ENCODE measurements at regions not wholly inside any gene's neighbourhood (a gene's known extent, or its start where the extent isn't known, plus 50 kb on each side); places are given as distances from the start of the nearest gene placed in this dataset.

DNA sequence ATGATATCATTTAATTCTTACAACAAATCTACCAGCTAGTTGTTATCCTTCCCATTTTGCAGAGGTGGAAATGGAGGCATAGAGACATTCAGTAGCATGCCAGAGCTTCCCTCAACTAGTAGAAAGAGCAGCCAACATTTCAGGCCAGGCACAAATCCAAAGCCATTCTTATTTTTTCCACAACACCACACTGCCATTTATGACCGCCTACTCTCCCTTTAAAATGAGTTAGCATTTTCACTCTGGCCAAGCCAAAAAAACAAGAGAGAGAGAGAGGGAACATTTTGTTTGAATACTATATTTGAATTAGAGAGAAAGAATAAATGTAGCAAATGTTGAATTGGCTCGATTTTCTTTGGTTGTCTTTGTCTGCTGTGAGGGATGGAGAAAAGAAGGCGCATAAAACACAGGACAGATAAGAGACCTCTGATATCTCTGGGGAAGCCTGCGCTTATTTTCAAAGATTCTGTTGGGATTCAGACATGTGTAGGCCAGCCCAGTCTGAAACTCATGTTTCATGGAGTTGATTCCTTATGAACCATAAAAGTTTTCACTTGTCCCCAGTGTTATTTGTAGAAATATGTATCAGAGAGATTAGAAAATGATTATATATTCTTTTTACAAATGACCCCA is 265.7 kb downstream of the RAB28 start:
- Histone ChIP-seq H4K20me1 (ENCODE audit: insufficient read depth, low read length) (no peaks in the 10 kb centered on the region), H3K4me3 (replicated peaks in 1 of 3; ENCODE audit: insufficient read depth in 1 of 3, low read depth in 2 of 3, low read length in 3 of 3) (no peak overlapping the region), H3K79me2 (ENCODE audit: insufficient read depth, low read length) (no peaks in the 10 kb centered on the region), H3K4me2 (ENCODE audit: low read depth, low read length) (no peak overlapping the region), H2AFZ (ENCODE audit: low read length) (no peak overlapping the region), H3K4me1 (ENCODE audit: insufficient read depth, low read length) (peaks cover 12% of the 10 kb centered on the region), H3K27ac (ENCODE audit: extremely low read length, insufficient read depth, low read length) (no peak overlapping the region), H3K9ac (ENCODE audit: insufficient read depth, low read depth, low read length) (no peak overlapping the region), H3K36me3 (replicated peaks in 1 of 2; ENCODE audit: control insufficient read depth in 1 of 2, insufficient read depth in 2 of 2, low read length in 2 of 2) (no peaks in the 10 kb centered on the region), H3K27me3 (ENCODE audit: control insufficient read depth in 1 of 2, insufficient read depth in 2 of 2, low read length in 2 of 2) (no peaks in the 10 kb centered on the region; a peak in 1 of 5 replicates), H3K9me3 (ENCODE audit: low read length) (0 out of 2 replicates have a peak, but pooled peaks cover 5% of the 10 kb centered on the region)
- TF ChIP-seq ZNF660 (CRISPR knock-in tag; IDR thresholded peaks at IDR 0.05; ENCODE audit: borderline replicate concordance, low read depth) (no peak), ZNF333 (CRISPR knock-in tag; IDR thresholded peaks at IDR 0.05; ENCODE audit: borderline replicate concordance) (no peak), HIVEP1 (CRISPR knock-in tag; IDR thresholded peaks at IDR 0.05) (no peak), HMG20A (CRISPR knock-in tag; IDR thresholded peaks at IDR 0.05; ENCODE audit: borderline replicate concordance) (no peak), ZNF343 (CRISPR knock-in tag; IDR thresholded peaks at IDR 0.05) (no peak), REPIN1 (CRISPR knock-in tag; IDR thresholded peaks at IDR 0.05; ENCODE audit: borderline replicate concordance, low read depth) (no peak), CREM (IDR thresholded peaks at IDR 0.05) (no peak), CREM (CRISPR knock-in tag; IDR thresholded peaks at IDR 0.05) (no peak), RCOR2 (CRISPR knock-in tag; IDR thresholded peaks at IDR 0.05) (no peak), REL (CRISPR knock-in tag; conservative IDR thresholded peaks at IDR 0.05) (no peak), ZNF674 (CRISPR knock-in tag; IDR thresholded peaks at IDR 0.05; ENCODE audit: low read depth) (no peak), ZNF232 (CRISPR knock-in tag; IDR thresholded peaks at IDR 0.05; ENCODE audit: borderline replicate concordance) (no peak)
- TF ChIP-seq, protein P1, sequence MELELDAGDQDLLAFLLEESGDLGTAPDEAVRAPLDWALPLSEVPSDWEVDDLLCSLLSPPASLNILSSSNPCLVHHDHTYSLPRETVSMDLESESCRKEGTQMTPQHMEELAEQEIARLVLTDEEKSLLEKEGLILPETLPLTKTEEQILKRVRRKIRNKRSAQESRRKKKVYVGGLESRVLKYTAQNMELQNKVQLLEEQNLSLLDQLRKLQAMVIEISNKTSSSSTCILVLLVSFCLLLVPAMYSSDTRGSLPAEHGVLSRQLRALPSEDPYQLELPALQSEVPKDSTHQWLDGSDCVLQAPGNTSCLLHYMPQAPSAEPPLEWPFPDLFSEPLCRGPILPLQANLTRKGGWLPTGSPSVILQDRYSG (CRISPR knock-in tag; IDR thresholded peaks at IDR 0.05): no peak
- TF ChIP-seq, protein P2, sequence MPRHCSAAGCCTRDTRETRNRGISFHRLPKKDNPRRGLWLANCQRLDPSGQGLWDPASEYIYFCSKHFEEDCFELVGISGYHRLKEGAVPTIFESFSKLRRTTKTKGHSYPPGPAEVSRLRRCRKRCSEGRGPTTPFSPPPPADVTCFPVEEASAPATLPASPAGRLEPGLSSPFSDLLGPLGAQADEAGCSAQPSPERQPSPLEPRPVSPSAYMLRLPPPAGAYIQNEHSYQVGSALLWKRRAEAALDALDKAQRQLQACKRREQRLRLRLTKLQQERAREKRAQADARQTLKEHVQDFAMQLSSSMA (CRISPR knock-in tag; IDR thresholded peaks at IDR 0.05): no peak
- TF ChIP-seq, protein P3, sequence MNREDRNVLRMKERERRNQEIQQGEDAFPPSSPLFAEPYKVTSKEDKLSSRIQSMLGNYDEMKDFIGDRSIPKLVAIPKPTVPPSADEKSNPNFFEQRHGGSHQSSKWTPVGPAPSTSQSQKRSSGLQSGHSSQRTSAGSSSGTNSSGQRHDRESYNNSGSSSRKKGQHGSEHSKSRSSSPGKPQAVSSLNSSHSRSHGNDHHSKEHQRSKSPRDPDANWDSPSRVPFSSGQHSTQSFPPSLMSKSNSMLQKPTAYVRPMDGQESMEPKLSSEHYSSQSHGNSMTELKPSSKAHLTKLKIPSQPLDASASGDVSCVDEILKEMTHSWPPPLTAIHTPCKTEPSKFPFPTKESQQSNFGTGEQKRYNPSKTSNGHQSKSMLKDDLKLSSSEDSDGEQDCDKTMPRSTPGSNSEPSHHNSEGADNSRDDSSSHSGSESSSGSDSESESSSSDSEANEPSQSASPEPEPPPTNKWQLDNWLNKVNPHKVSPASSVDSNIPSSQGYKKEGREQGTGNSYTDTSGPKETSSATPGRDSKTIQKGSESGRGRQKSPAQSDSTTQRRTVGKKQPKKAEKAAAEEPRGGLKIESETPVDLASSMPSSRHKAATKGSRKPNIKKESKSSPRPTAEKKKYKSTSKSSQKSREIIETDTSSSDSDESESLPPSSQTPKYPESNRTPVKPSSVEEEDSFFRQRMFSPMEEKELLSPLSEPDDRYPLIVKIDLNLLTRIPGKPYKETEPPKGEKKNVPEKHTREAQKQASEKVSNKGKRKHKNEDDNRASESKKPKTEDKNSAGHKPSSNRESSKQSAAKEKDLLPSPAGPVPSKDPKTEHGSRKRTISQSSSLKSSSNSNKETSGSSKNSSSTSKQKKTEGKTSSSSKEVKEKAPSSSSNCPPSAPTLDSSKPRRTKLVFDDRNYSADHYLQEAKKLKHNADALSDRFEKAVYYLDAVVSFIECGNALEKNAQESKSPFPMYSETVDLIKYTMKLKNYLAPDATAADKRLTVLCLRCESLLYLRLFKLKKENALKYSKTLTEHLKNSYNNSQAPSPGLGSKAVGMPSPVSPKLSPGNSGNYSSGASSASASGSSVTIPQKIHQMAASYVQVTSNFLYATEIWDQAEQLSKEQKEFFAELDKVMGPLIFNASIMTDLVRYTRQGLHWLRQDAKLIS (CRISPR knock-in tag; IDR thresholded peaks at IDR 0.05): no peak
- ATAC-seq (no peak), FAIRE-seq (no peak), DNase-seq (ENCODE audit: low spot score) (no peak)
- in situ Hi-C loops (cut with HindIII; ENCODE audit: extremely low pct_ligation_motif_present, low pct_unique_long_range_greater_than_20kb) (no loop called here), intact Hi-C loops (cut with micrococcal nuclease; ENCODE audit: unreplicated experiment) (no loop called here)
- 77% methylated on average over 4 of the region's 4 CpGs for WGBS (ENCODE audit: low lambda C conversion rate)
- POLR2A ChIA-PET: no interaction called here
- CTCF ChIA-PET (ENCODE audit: low intra/inter-chr PET ratio, low total read pairs): no interaction called here
- no TSS peak for BruUV-seq (replicated peaks)

All from HepG2 (cell line).